Fibroblast of the aortic adventitia (primary cell): ENCODE measurements at regions not wholly inside any gene's neighbourhood (a gene's known extent, or its start where the extent isn't known, plus 50 kb on each side); places are given as distances from the start of the nearest gene placed in this dataset.

ENCODE experiments used
- DNase-seq: peaks from one replicate; pipeline ENCODE4 v3.0.0-alpha.2; 2010; ENCODE audit warnings: low read depth
- H3K4me3 ChIP-seq: 2 replicates; pipeline ENCODE4 v1.5.1; 2011; ENCODE audit warnings: low read depth, mild to moderate bottlenecking, control low read depth, low read length, moderate library complexity
- CTCF ChIP-seq: IDR thresholded peaks from 2 replicates; pipeline ENCODE4 v1.5.1; 2011; ENCODE audit warnings: mild to moderate bottlenecking, low read length, control low read depth, inconsistent platforms; ENCODE audit not compliant: insufficient read depth

GRCh38 chr4:1504595-1505500, 98.6 kb upstream of the NKX1-1 start:
- no peak for DNase-seq
- no peak for TF ChIP-seq CTCF
- H3K4me3 ChIP-seq = no peak overlapping the region

DNA sequence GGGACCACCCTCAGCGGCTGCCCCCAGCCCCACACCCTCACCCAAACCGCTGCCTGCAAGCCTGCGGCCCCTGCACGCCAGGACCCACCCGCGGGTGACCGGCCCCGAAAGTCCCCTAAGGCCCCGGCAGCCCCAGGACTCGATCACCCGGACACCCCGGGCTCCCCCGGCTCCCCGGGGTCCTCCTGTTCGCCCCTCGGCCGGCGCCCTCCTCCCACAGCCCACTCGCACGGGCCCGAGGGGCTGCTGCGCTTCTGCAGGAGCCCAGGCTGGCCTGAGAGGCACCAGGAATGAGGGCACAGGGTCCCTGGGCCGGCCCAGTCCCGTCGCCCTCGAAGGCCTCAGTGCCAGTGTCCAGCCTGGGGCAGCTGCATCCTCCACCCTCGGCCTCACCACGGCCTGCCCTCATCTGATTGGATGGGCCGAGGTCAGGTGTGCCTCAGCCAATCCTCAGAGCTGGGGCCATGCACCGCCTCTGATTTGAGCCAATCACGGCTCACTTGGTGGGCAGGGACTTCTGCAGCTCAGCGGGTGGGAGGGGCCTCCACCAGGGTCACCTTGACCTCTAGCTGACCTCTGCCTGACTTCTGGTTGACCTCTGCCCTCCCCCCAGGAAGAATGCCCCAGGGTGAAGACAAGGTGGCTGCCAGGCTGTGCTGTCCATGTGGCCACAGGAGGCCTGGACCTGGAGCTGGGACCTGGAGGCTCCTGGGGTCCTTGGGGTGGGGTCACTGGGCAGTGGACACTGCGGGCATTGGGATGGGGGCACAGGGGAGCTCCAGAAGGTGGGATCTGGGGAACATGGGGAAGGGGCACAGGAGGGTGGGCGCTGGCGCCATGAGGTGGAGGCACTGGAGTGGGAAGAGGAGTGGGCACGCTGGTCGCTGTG, 97.6 kb upstream of the NKX1-1 start:
- no peak for DNase-seq
- no peak overlapping the region for H3K4me3 ChIP-seq
- no peak for TF ChIP-seq CTCF

- H3K4me3 ChIP-seq = no peak overlapping the region
- DNase-seq = no peak
- TF ChIP-seq CTCF = no peak
Observed at GRCh38 chr4:1502976-1503375, 96.7 kb upstream of the NKX1-1 start.

DNA sequence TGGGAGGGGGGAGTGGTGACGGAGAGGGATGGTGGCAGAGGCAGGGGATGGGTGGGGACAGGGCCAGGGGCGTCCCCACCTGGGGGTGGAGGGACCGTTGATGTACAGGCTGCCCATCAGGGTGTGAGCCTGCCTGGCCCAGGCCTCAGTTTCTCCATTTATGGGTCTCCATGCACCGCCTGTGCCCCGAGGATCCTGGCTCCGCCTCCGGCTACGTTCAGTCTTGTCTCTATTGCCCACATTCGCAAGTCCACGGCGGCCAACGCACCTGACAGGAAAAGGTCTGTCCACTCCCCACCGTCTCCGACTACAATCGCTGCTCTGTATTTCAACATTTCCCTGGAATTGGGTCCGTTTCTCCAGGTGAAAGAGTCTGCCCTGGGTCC, 96.3 kb upstream of the NKX1-1 start:
- TF ChIP-seq CTCF = no peak
- DNase-seq = no peak

GRCh38 chr4:1501754-1502500, 95.7 kb upstream of the NKX1-1 start:
- TF ChIP-seq CTCF = no peak
- no peak for DNase-seq
- H3K4me3 ChIP-seq = no peak overlapping the region

More for the DNA sequence above, 96.3 kb upstream of the NKX1-1 start:
- H3K4me3 ChIP-seq = no peak overlapping the region

GRCh38 chr4:1500966-1501753, 94.9 kb upstream of the NKX1-1 start:
- no peak for DNase-seq
- TF ChIP-seq CTCF = no peak

More at GRCh38 chr4:1500966-1501753, 94.9 kb upstream of the NKX1-1 start:
- H3K4me3 ChIP-seq = no peak overlapping the region
